Smooth muscle cell (in vitro differentiated cells): ENCODE measurements at regions not wholly inside any gene's neighbourhood (a gene's known extent, or its start where the extent isn't known, plus 50 kb on each side); places are given as distances from the start of the nearest gene placed in this dataset.

Experiments used
- DNase-seq: peaks from one replicate; lab custom pipeline; 2025; ENCODE audit not compliant: unreplicated experiment; lab: John Stamatoyannopoulos, UW
- H2AFZ ChIP-seq: fragments of 200-600 bp; sonication (generic); 2 replicates; pipeline ENCODE4 v1.6.0; 2016; ENCODE audit warnings: antibody characterized with exemption, low read depth, mild to moderate bottlenecking
- H3F3A ChIP-seq: fragments of 200-600 bp; sonication (generic); 2 replicates; pipeline ENCODE4 v1.6.0; 2017; ENCODE audit warnings: antibody characterized with exemption, low read depth
- H3K27ac ChIP-seq: fragments of 200-600 bp; sonication (generic); 2 replicates; pipeline ENCODE4 v1.5.1; 2016; ENCODE audit warnings: low read depth, mild to moderate bottlenecking
- H3K27me3 ChIP-seq: fragments of 200-600 bp; sonication (generic); 2 replicates; pipeline ENCODE4 v1.6.1; 2016; ENCODE audit warnings: low read depth, mild to moderate bottlenecking
- H3K36me3 ChIP-seq: fragments of 200-600 bp; sonication (generic); 2 replicates; pipeline ENCODE4 v1.5.1; 2016; ENCODE audit warnings: low read depth
- H3K4me1 ChIP-seq: fragments of 200-600 bp; sonication (generic); 2 replicates; pipeline ENCODE4 v1.5.1; 2016; ENCODE audit warnings: low read depth
- H3K4me2 ChIP-seq: fragments of 200-600 bp; sonication (generic); 2 replicates; pipeline ENCODE4 v1.6.0; 2016; ENCODE audit warnings: mild to moderate bottlenecking
- H3K4me3 ChIP-seq: fragments of 200-600 bp; sonication (generic); 2 replicates; pipeline ENCODE4 v1.5.1; 2016; ENCODE audit warnings: mild to moderate bottlenecking
- H3K79me2 ChIP-seq: fragments of 200-600 bp; sonication (generic); 2 replicates; pipeline ENCODE4 v1.6.0; 2016; ENCODE audit warnings: low read depth, mild to moderate bottlenecking
- H3K9ac ChIP-seq: fragments of 200-600 bp; sonication (generic); 2 replicates; pipeline ENCODE4 v1.6.0; 2016; ENCODE audit warnings: low read depth
- H3K9me3 ChIP-seq: fragments of 200-600 bp; sonication (generic); replicated peaks from 2 replicates; pipeline ENCODE4 v1.5.1; 2016; ENCODE audit warnings: low read depth
- H4K20me1 ChIP-seq: fragments of 200-600 bp; sonication (generic); 2 replicates; pipeline ENCODE4 v1.6.0; 2016; ENCODE audit warnings: low read depth
- WGBS: methylation state at CpG from one replicate; pipeline ENCODE4 v1.1.7; 2016; ENCODE audit warnings: low lambda C conversion rate; 5-methylcytosine and 5-hydroxymethylcytosine counted together
- TF ChIP-seq, protein P1 (sequence below): fragments of 200-600 bp; sonication (generic); IDR thresholded peaks from 2 replicates; pipeline ENCODE4 v1.5.1; 2017; ENCODE audit warnings: borderline replicate concordance, mild to moderate bottlenecking, antibody characterized with exemption; ENCODE audit not compliant: insufficient read depth, poor library complexity, severe bottlenecking

DNA sequence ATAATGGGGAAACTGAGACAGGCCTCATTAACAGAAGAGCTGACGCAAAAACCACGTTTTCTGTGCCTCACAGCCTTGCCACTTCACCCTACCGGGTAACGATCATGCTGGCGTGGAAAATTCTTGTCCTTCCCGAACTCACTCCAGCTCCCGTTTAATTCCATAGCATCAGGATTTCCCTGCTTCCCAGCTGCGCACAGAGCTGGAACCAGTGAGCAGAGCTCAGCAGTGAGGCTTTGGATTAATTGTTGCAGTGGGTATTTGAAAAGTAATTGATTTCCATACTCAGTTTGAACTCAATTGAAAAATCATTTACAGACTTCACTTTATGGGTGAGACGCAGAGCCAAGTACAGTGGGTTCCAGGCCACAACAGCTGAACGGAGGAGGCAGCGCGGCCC lies 199.0 kb upstream of the ADAMTS16 start:
- Histone ChIP-seq H2AFZ (no peak overlapping the region), H3K4me1 (no peaks in the 10 kb centered on the region), H3F3A (no peaks in the 10 kb centered on the region), H4K20me1 (no peaks in the 10 kb centered on the region), H3K9ac (no peak overlapping the region), H3K4me3 (no peak overlapping the region), H3K79me2 (no peaks in the 10 kb centered on the region), H3K4me2 (no peak overlapping the region), H3K27ac (no peak overlapping the region), H3K9me3 (no peaks in the 10 kb centered on the region), H3K27me3 (peaks cover 11% of the 10 kb centered on the region), H3K36me3 (no peaks in the 10 kb centered on the region)
- DNase-seq: no peak
- 84% methylated on average over 12 of the region's 12 CpGs for WGBS
- TF ChIP-seq, protein P1, sequence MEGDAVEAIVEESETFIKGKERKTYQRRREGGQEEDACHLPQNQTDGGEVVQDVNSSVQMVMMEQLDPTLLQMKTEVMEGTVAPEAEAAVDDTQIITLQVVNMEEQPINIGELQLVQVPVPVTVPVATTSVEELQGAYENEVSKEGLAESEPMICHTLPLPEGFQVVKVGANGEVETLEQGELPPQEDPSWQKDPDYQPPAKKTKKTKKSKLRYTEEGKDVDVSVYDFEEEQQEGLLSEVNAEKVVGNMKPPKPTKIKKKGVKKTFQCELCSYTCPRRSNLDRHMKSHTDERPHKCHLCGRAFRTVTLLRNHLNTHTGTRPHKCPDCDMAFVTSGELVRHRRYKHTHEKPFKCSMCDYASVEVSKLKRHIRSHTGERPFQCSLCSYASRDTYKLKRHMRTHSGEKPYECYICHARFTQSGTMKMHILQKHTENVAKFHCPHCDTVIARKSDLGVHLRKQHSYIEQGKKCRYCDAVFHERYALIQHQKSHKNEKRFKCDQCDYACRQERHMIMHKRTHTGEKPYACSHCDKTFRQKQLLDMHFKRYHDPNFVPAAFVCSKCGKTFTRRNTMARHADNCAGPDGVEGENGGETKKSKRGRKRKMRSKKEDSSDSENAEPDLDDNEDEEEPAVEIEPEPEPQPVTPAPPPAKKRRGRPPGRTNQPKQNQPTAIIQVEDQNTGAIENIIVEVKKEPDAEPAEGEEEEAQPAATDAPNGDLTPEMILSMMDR: no peak

DNA sequence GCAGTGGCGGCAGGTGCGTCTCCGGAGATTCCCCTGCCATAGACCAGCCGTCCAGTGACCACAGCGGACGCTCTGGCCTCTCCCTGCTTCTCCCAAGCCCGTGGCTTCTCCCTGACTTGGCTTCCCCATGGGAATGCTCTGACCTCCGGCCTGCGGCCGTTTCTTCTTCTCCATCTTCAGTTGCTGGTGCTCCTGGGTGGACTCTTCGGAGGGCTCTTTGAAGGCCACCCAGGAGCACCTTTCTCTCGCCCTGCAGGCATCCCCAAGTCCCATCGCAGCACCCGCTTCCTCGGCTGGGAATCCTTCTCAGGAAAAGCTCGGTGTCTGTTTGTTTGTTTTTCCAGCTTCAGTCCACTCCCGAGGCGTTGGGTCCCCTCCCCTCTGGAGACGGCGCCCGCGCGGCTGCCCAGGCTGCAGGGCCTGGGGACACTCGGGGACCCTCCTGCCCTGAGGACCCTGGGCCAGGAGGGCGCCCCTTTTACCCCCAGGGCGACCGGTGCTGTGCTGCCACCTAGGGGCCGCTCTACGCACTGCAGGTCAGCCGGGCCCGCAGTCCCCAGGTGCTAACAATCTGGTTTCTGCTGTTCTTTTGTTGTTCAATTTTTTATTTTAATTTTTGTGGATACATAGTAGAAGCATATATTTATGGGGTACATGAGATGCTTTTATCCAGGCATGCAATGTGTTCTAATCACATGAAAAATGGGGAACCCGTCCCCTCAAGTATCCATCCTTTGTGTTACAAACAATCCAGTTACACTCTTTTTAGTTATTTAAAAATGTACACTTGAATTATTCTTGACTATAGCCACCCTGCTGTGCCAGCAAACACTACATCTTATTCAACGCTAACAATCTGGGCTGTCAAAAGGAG lies 197.9 kb upstream of the ADAMTS16 start:
- Histone ChIP-seq H3K4me3 (no peak overlapping the region), H3K36me3 (no peaks in the 10 kb centered on the region), H3K4me1 (no peaks in the 10 kb centered on the region), H3K27ac (no peak overlapping the region), H4K20me1 (no peaks in the 10 kb centered on the region), H3K4me2 (no peak overlapping the region), H3K9me3 (no peaks in the 10 kb centered on the region), H3K27me3 (peaks cover 11% of the 10 kb centered on the region), H3K9ac (no peak overlapping the region), H3K79me2 (no peaks in the 10 kb centered on the region), H3F3A (no peaks in the 10 kb centered on the region), H2AFZ (no peak overlapping the region)
- DNase-seq: no peak
- 56% methylated on average over 33 of the region's 33 CpGs for WGBS
- TF ChIP-seq, protein P1: peak; percentile 97

DNA sequence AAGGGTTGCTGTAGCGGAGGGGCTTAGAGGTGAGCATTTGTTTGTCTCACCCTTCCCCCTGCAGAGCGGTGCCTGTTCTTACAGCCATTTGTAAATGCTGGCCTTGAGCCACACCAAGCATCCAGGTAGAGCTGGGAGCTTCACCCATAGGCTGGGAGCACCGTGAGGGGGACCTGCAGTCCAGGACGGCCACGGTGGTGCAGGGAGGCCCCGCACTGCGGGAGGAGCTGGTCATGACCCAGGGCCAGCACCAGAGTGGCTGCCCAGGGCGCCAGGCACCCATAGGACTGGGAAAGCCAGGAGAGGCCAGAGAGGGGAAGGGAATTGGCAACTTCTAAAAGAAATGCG lies 197.3 kb upstream of the ADAMTS16 start:
- H3K4me3 ChIP-seq: no peak overlapping the region
- no peak overlapping the region for H2AFZ ChIP-seq
- no peaks in the 10 kb centered on the region for H3K79me2 ChIP-seq
- no peaks in the 10 kb centered on the region for H3K36me3 ChIP-seq
- WGBS: 84% methylated on average over 9 of the region's 9 CpGs
- H3K9me3 ChIP-seq: no peaks in the 10 kb centered on the region
- no peaks in the 10 kb centered on the region for H3K4me1 ChIP-seq
- no peaks in the 10 kb centered on the region for H4K20me1 ChIP-seq
- H3K27ac ChIP-seq: no peak overlapping the region
- TF ChIP-seq, protein P1: no peak
- no peak for DNase-seq
- no peak overlapping the region for H3K9ac ChIP-seq
- H3K27me3 ChIP-seq: peaks cover 7% of the 10 kb centered on the region
- H3K4me2 ChIP-seq: no peak overlapping the region
- no peaks in the 10 kb centered on the region for H3F3A ChIP-seq

DNA sequence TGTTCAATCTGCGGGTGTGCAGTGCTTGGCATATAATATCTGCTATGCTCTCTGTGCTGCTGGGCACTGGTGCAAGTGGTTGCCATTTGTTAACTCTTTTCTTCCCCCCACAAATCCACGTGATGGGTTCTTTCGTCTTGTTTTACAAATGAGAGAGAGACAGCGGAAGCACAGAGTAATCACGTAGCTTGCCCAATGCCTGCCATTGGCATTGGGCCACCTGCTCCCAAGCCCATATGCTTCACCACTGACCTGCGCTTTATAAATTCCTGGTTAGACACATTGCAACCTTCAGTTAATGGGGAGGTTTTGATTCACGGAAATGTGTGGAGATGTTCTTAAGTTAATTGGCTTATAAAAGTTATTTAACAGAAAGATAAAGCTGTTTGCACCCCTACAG lies 194.8 kb upstream of the ADAMTS16 start:
- TF ChIP-seq, protein P1: no peak
- H3K9ac ChIP-seq: no peak overlapping the region
- H3K79me2 ChIP-seq: no peaks in the 10 kb centered on the region
- no peaks in the 10 kb centered on the region for H3K36me3 ChIP-seq
- H3K4me2 ChIP-seq: no peak overlapping the region
- H3F3A ChIP-seq: no peaks in the 10 kb centered on the region
- no peaks in the 10 kb centered on the region for H3K4me1 ChIP-seq
- WGBS: 93% methylated on average over 7 of the region's 7 CpGs
- H3K9me3 ChIP-seq: no peaks in the 10 kb centered on the region
- no peak overlapping the region for H3K4me3 ChIP-seq
- no peaks in the 10 kb centered on the region for H4K20me1 ChIP-seq
- no peak overlapping the region for H3K27ac ChIP-seq
- H2AFZ ChIP-seq: no peak overlapping the region
- no peaks in the 10 kb centered on the region for H3K27me3 ChIP-seq
- no peak for DNase-seq
